ENCODE measurements at regions not wholly inside any gene's neighbourhood (a gene's known extent, or its start where the extent isn't known, plus 50 kb on each side); places are given as distances from the start of the nearest gene placed in this dataset.

DNA sequence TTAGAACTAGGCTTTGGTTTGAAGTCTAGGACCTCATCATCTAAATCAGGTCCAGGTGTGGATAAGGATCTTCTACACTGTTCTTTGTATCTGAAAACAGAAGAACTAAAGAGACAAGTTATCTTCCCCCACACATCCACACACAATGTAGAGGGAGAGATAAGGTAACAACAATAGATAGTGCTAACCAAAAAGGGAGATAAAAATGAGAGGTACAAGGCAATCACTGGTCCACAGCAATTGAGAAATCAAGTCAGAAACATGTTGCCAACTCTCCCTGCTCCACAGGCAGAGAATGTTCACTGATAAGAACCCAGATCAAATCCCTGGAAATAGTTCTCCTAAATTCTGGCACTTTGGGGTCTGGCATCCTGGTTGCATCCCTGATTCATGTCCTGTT, 75.8 kb upstream of the LHX8 start:
- intact Hi-C loops (cut with DNase I; ENCODE audit: low total_unique reads), result no loop called here
- H3K9me3 ChIP-seq, result no peaks in the 10 kb centered on the region
- no peaks in the 10 kb centered on the region for H3K36me3 ChIP-seq
- no peak for DNase-seq
- no peaks in the 10 kb centered on the region for H3K4me1 ChIP-seq
- H3K27me3 ChIP-seq, result no peaks in the 10 kb centered on the region
- H3K27ac ChIP-seq, result no peak overlapping the region
- no peak overlapping the region for H3K4me3 ChIP-seq
- TF ChIP-seq, protein P1, sequence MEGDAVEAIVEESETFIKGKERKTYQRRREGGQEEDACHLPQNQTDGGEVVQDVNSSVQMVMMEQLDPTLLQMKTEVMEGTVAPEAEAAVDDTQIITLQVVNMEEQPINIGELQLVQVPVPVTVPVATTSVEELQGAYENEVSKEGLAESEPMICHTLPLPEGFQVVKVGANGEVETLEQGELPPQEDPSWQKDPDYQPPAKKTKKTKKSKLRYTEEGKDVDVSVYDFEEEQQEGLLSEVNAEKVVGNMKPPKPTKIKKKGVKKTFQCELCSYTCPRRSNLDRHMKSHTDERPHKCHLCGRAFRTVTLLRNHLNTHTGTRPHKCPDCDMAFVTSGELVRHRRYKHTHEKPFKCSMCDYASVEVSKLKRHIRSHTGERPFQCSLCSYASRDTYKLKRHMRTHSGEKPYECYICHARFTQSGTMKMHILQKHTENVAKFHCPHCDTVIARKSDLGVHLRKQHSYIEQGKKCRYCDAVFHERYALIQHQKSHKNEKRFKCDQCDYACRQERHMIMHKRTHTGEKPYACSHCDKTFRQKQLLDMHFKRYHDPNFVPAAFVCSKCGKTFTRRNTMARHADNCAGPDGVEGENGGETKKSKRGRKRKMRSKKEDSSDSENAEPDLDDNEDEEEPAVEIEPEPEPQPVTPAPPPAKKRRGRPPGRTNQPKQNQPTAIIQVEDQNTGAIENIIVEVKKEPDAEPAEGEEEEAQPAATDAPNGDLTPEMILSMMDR (IDR thresholded peaks at IDR 0.05), result no peak

DNA sequence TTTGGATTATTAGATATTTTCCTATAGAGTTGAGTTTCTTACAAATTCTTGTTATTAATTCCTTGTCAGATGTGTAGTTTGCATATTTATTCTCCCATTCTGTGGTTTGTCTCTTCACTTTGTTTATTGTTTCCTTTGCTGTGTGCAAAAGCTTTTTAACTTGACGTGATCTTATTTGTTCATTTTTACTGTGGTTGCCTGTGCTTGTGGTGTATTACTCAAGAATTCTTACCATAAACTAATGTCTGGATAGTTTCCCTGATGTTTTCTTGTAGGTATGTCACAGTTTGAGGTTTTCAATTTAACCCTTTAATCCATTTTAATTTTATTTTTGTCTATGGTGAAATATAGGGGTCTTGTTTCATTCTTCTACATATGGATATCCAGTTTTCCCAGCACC, 72.1 kb upstream of the LHX8 start:
- Histone ChIP-seq H3K27ac (no peak overlapping the region), H3K36me3 (no peaks in the 10 kb centered on the region), H3K4me3 (no peak overlapping the region), H3K4me1 (no peaks in the 10 kb centered on the region), H3K9me3 (no peaks in the 10 kb centered on the region), H3K27me3 (no peaks in the 10 kb centered on the region)
- intact Hi-C loops (cut with DNase I; ENCODE audit: low total_unique reads), result no loop called here
- no peak for DNase-seq
- TF ChIP-seq, protein P1 (IDR thresholded peaks at IDR 0.05), result no peak

DNA sequence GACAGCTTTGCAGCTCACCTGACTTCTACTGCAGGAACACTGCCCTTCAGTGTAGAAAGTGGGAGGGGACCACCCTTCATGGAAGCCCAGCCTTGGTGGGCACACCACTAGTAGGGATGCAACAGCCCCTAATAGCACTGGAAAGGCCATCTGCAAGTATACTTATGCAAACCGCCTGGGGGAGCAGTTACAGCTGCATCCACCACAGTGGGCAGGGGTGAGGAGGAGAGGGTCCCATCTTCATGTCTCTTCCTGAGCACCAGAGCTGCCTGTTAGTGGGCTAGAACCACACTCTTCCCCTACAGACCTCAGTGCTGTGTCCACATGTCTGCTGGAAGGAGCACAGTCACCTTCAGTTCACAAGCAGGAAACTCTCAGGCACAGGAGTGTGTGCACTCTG, 66.2 kb upstream of the LHX8 start:
- Histone ChIP-seq H3K27ac (no peak overlapping the region), H3K36me3 (no peaks in the 10 kb centered on the region), H3K4me3 (no peak overlapping the region), H3K27me3 (no peaks in the 10 kb centered on the region), H3K9me3 (peaks cover 0 to 5% (median 0%) of the 10 kb centered on the region in 3 donors), H3K4me1 (no peaks in the 10 kb centered on the region)
- intact Hi-C loops (cut with DNase I; ENCODE audit: low total_unique reads), result no loop called here
- TF ChIP-seq, protein P1 (IDR thresholded peaks at IDR 0.05), result no peak
- DNase-seq, result no peak

DNA sequence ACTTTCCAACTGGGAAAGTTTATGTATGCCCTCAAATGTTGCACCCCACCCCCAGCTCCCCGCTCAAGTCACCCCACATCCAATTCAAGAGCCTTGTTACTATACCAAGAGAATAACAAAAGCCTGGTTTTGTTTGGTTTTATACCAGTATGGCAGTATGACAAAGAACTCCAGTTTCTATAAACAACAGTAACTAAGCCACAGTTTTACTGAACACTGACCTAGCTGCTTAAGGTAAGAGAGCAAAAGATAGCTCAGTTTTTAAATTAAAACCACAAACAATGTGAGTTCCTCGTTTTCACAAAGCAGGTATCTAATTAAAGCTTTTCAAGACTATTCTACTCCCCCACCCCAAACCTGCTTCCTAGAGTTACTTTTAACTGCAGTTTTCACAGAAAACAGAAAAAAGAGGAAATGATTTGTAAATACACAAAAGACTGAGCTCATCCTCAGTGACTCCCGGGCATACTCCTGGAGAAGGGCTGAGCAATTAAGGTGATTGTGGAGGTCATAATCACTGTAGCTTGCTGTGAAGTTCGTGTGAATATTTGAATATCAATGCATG, 59.3 kb upstream of the LHX8 start:
- Histone ChIP-seq H3K4me3 (no peak overlapping the region), H3K4me1 (no peaks in the 10 kb centered on the region), H3K27ac (no peak overlapping the region), H3K36me3 (no peaks in the 10 kb centered on the region), H3K9me3 (no peaks in the 10 kb centered on the region), H3K27me3 (no peaks in the 10 kb centered on the region)
- no peak for DNase-seq
- TF ChIP-seq, protein P1 (IDR thresholded peaks at IDR 0.05), result no peak
- intact Hi-C loops (cut with DNase I; ENCODE audit: low total_unique reads), result no loop called here

DNA sequence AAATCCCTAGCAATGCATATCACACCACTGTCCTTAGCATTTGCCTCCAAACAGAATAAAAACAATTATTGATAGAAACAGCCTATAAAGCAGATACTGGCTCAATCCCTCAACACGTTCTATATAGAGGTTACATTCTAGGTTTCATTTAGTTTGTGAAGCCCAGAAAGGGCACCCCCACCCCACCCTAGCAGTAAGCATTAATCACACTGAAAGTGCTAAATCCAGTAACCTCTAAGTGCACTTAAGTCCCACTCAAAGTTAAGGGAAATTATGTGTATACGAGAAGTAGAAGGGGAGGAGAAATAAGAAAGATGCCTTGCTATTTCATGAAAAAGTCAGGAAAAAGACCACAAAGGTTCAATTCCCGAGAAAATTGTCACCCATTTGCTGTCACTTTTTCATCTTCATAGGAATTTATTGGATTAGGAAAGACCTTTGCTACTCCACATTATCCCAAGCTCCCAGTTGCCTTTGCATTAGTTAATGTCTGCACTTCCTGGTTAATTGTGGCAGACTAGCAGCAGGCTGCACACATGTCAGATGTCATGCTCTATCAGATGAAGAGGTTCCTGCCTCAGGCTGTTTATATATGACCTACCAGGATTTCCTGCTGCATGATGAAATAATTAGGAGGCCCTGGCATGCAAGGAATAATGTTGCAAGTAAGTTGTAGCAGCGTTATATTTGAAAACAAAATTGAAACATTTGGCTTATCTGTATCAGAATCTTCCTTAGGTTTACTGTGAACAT, 54.5 kb upstream of the LHX8 start:
- no peaks in the 10 kb centered on the region for H3K36me3 ChIP-seq
- H3K4me1 ChIP-seq, result no peaks in the 10 kb centered on the region
- no peaks in the 10 kb centered on the region for H3K9me3 ChIP-seq
- H3K27ac ChIP-seq, result no peak overlapping the region
- TF ChIP-seq, protein P1 (IDR thresholded peaks at IDR 0.05), result no peak
- no peak overlapping the region for H3K4me3 ChIP-seq
- no peaks in the 10 kb centered on the region for H3K27me3 ChIP-seq
- intact Hi-C loops (cut with DNase I; ENCODE audit: low total_unique reads), result no loop called here
- no peak for DNase-seq

Measured in tibial artery (tissue), 4 donors.